NCI-H2196 (cell line): ENCODE measurements at regions not wholly inside any gene's neighbourhood (a gene's known extent, or its start where the extent isn't known, plus 50 kb on each side); places are given as distances from the start of the nearest gene placed in this dataset.

ENCODE experiments used
- DNase-seq: peaks from one replicate; lab custom pipeline; 2025; ENCODE audit not compliant: unreplicated experiment; lab: John Stamatoyannopoulos, UW

DNA sequence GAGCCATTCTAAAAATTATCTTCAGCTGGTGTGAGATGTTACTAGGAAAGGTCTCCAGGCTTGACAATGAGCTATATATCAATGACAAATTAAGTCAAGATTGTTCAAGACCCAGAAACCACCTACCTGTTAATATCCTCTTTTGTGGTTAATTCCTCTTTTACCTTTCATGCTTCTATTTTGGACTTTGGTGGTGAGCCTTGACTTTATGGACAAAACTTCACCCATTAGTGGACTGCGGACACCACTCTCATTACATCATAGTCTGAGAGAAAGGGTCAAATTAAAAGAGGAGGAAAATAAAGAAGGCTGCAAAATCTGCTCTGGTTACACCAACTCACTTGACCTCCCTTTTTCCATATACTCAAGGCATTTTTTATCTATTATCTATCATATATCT, 271.5 kb upstream of the TTC14 start:
- DNase-seq, result no peak

- no peak for DNase-seq
Measured at GRCh38 chr3:180332608-180333007, 269.4 kb upstream of the TTC14 start.

DNA sequence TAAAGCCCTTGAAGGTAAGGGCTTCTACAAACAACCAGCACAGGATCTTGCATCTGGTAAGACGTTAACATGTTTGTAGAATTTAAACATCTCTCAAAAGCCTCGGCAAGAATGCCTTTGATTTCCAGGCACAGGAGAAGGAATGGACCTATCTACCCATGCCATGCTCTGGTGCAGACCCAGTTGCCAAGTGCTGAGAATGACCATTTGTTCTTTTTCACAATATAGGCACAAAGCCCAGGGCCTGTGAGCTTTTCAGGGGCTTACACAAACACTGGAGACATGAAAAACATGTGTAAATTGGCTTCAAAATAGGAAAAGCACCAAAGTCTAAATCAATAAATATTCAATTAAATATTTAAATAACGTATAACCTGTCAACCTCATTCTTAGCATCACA, 266.9 kb upstream of the TTC14 start:
- no peak for DNase-seq

- no peak for DNase-seq
Measured at GRCh38 chr3:180340395-180340794, 261.6 kb upstream of the TTC14 start.

DNA sequence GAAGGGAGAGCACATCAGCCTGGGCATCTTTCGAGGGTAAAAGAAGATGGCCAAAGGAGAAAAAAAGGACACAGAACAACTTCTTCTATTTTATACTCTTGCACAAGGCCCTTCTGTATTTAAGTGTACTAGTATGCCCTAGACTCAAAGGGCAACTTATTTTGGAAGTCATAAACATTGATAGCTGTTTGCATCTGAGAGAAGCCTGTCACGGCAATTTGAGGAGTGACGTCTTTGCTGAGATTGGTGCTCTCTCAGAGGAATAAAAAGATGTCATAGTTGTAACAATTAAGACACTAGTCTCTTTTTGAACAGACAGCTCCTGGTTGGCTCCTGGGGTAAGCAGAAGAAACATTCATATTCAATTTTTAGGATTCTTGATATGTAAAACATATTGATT, 260.4 kb upstream of the TTC14 start:
- DNase-seq, result no peak

GRCh38 chr3:180351601-180352000, 250.4 kb upstream of the TTC14 start:
- no peak for DNase-seq

- DNase-seq, result no peak
Measured at GRCh38 chr3:180352261-180352660, 249.7 kb upstream of the TTC14 start.

DNA sequence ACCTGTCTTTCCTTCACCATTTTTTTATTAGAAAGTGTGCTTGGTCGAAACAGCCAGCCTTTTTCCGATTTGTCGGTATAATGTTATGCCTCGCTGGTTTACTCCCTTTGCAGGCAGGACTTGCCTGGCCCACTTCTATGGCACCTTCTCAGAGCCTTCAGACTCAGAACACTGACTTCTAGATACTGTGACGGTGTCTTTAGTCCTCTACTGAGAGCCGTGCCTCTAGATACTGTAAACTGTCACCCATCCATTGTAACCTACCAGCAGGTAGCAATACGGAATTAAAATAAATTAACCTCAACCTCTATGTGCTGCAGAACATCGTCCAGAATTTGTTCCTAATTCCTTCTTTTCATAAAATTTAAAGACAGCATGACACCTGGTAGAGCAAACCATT, 247.7 kb upstream of the TTC14 start:
- no peak for DNase-seq

- no peak for DNase-seq
Measured at GRCh38 chr3:180358179-180358578, 243.8 kb upstream of the TTC14 start.

DNA sequence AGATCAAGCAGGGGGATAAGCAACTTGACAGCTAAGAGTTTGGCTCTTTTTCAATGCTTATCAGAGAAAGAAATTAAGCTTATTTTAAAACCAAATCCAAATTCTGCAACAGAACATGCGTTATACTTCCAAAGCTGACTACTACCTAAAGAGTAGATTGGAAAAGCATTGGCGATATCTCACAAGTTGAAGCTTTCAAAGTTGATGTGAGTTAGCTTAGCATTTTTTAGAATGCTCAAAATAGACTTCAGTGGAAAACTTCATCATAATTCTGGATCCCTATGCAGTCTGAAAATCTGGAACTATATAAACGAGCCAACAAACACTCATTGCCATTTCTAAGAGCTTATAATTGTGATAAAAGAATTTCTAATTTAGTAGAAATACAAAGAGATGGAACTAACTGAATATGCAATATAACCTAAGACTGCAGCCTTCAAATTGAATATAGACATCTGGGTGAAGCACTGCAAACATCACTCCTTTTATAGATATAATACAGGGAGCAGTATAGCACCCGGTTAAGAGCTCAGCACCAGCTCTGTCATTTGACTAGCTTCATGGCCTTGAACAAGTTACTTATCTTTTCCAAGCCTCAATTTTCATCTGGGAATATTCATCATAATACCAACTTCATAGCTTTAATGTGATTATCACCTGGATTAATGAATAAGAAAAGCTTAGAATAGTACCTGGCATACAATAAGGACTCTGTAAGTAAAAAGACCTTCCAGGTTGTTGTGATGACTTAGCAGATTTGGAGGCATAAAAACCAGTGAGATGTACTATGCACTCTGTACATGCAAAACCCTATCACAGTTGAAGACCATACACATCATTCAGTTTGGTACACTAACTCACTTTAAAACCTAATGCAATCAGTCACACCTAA, 242.7 kb upstream of the TTC14 start:
- DNase-seq, result no peak

DNA sequence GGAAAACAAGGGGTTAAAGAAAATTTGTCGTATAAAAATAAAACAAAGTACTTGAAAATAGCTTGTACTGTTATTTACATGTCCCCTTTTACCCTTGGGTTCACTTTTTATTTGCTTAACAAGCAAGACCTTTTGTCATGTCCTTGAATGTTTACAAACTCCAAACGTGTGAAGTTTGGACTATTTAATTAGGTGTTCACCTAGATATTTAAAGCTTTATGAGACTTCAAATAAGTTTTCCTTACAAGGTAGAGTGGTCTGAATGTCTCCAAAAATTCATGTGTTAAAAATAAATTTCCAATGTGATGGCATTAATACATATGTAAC, 242.0 kb upstream of the TTC14 start:
- no peak for DNase-seq

DNA sequence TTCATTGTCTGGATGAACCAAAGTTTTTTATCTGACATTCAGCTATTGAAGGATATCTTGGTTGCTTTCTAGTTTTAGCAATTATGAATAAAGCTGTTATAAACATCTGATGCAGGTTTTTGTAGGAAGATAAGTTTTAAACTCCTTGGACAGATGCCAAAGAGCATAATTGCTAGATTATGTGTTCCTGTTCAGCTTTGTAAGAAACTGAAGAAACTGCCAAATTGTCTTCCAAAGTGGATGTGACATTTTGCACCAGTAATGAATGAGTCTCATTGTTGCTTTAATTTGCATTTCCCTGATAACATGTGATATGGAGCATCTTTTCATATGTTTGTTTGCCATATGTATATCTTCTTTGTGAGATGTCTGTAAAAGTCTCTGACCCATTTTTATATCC, 239.9 kb upstream of the TTC14 start:
- no peak for DNase-seq

- no peak for DNase-seq
Measured at GRCh38 chr3:180375831-180376230, 226.1 kb upstream of the TTC14 start.

GRCh38 chr3:180378496-180378895, 223.5 kb upstream of the TTC14 start:
- no peak for DNase-seq

GRCh38 chr3:180382638-180383180, 219.3 kb upstream of the TTC14 start:
- no peak for DNase-seq

GRCh38 chr3:180383332-180384020, 218.5 kb upstream of the TTC14 start:
- DNase-seq, result no peak

DNA sequence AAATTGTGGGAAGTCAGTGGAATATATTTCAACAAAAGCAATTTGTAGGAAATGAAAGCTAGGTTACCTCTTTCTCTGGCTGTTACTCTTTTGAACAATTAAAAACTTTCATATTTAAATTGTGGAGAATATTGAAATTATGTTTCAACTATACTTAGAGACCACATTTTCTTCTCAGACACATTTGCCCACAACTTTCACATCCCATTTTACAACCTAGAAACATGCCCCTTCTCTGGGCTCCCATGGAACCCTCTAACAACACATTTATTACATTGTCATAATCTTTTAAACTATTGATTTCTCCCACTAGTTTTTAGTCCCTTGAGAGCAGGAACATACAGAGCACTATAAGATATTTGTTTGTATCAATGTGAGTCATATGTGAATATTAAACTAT, 211.7 kb upstream of the TTC14 start:
- no peak for DNase-seq

DNA sequence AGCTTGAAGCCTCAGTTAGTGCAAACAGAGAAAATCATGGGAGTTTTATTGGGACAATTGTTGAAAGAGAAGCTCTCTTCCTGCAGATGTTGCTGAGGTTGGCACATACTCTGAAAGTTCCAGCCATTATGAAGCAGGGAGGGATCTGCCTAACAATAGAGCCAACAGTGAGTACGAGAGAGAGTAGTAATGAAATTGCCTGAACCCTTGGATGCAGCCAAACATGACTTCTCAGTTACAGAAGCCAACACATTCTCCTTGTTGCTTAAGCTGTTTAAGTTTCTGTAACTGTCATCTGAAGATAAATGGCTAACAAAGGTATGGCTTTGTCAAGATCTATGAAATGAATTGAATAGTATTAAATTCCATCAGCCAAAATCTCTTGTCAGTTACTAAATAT, 211.0 kb upstream of the TTC14 start:
- DNase-seq, result no peak

DNA sequence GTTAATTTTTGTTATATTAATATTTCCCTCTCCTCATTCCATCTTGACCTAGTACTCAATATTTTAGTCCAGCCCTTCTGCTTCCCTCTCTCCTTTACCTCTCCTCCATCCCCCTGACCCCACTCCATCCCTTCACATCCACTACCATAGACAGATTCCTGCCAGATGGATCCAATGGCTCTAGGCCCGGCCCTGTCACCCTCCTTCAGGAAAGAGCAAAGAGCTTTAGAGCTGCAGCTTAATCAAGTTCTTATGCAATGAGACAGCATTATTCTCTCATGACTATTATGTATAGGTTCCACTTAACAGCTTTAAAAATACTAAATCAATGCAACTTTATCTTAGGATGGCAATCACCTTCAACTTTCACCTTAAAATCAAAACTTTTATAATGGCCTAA, 200.7 kb upstream of the TTC14 start:
- no peak for DNase-seq

DNA sequence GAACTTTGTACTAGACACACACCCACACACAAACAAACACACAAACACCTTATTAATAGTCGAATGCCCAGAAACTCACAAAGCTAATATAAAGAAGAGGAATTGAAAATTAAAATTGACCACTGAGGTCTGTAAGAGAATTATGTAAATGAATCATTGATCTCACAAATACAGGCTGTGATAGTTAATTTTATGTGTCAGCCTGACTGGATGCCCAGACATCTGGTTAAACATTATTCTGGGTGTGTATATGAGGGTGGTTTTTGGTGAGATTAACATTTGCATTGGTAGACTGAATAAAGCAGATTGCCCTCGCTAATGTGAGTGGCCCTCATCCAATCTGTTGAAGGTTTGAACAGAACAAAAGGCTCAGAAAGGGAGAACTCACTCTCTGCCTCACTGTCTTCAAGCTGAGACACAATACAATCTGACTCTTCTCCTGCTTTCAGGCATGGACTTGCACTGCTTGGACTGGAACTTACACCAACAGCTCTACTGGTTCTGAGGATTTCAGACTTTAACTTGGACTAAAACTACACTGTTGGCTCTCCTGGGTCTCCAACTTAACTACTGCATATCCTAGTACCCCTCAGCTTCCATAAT, 199.4 kb upstream of the TTC14 start:
- no peak for DNase-seq

- no peak for DNase-seq
Measured at GRCh38 chr3:180403156-180403555, 198.8 kb upstream of the TTC14 start.

- no peak for DNase-seq
Measured at GRCh38 chr3:180408654-180409053, 193.3 kb upstream of the TTC14 start.
